IMR-90 (cell line): ENCODE measurements at regions not wholly inside any gene's neighbourhood (a gene's known extent, or its start where the extent isn't known, plus 50 kb on each side); places are given as distances from the start of the nearest gene placed in this dataset.

ENCODE experiments used
- ATAC-seq: fragments of 200-7000 bp; cut with Tn5 transposase; 2 replicates; pipeline ENCODE4 v1.9.1; 2020; ENCODE audit warnings: low read depth, mild to moderate bottlenecking, moderate library complexity
- BruUV-seq: library from RNA; stranded (reverse); fragments of 400-500 nt; replicated peaks from 2 replicates; lab custom pipeline; 2021; lab: Mats Ljungman, UMichigan
- CTCF ChIA-PET: fragments of 300-600 bp; formaldehyde crosslinking; extraction: SDS; loops from one replicate; lab custom pipeline; 2021; ENCODE audit warnings: antibody characterized with exemption; lab: Yijun Ruan, JAX
- POLR2A ChIA-PET: fragments of 300-600 bp; sonication (Branson Sonifier 250); formaldehyde crosslinking; loops from one replicate; lab custom pipeline; 2022; ENCODE audit warnings: antibody characterized with exemption; ENCODE audit not compliant: unreplicated experiment; lab: Charles Lee
- DNase-seq: peaks from one replicate; pipeline ENCODE4 v3.0.0; 2013
- H2AFZ ChIP-seq: replicated peaks from 2 replicates; pipeline ENCODE3; 2013; ENCODE audit warnings: low read length, mild to moderate bottlenecking; ENCODE audit not compliant: poor library complexity
- H2AK5ac ChIP-seq: 2 replicates; pipeline ENCODE4 v1.6.1; 2013; ENCODE audit warnings: low read depth, low read length, inconsistent platforms
- H2AK9ac ChIP-seq: replicated peaks from 2 replicates; pipeline ENCODE3; 2013; ENCODE audit warnings: mild to moderate bottlenecking, low read depth, low read length, moderate library complexity; ENCODE audit not compliant: poor library complexity
- H2BK120ac ChIP-seq: 2 replicates; pipeline ENCODE4 v1.6.1; 2013; ENCODE audit warnings: low read depth, low read length, inconsistent platforms
- H2BK15ac ChIP-seq: 3 replicates; pipeline ENCODE4 v1.6.1; 2013; ENCODE audit warnings: low read depth, low read length, inconsistent platforms
- H2BK20ac ChIP-seq: 2 replicates; pipeline ENCODE4 v1.6.1; 2013; ENCODE audit warnings: low read depth, mild to moderate bottlenecking, inconsistent platforms, low read length, moderate library complexity
- H2BK5ac ChIP-seq: 2 replicates; pipeline ENCODE4 v1.6.1; 2013; ENCODE audit warnings: mild to moderate bottlenecking, low read depth, low read length, inconsistent platforms; ENCODE audit not compliant: poor library complexity, severe bottlenecking
- H3K14ac ChIP-seq: replicated peaks from 2 replicates; pipeline ENCODE4 v1.6.1; 2013; ENCODE audit warnings: low read depth, low read length, inconsistent platforms
- H3K18ac ChIP-seq: 2 replicates; pipeline ENCODE4 v1.6.1; 2013; ENCODE audit warnings: low read depth, low read length, control low read depth
- H3K23ac ChIP-seq: 2 replicates; pipeline ENCODE4 v1.6.1; 2013; ENCODE audit warnings: low read depth, low read length, inconsistent platforms
- H3K27ac ChIP-seq: 2 replicates; pipeline ENCODE4 v1.5.1; 2013; ENCODE audit warnings: mild to moderate bottlenecking, control low read depth, low read length; ENCODE audit not compliant: insufficient read depth
- H3K27me3 ChIP-seq: 2 replicates; pipeline ENCODE4 v1.6.1; 2013; ENCODE audit warnings: low read length; ENCODE audit not compliant: control insufficient read depth, insufficient read depth
- H3K36me3 ChIP-seq: 2 replicates; pipeline ENCODE4 v1.6.1; 2013; ENCODE audit warnings: low read length, mixed read lengths; ENCODE audit not compliant: control insufficient read depth, insufficient read depth
- H3K4ac ChIP-seq: 2 replicates; pipeline ENCODE4 v1.6.1; 2013; ENCODE audit warnings: low read depth, low read length, inconsistent platforms
- H3K4me1 ChIP-seq: 2 replicates; pipeline ENCODE4 v1.6.1; 2013; ENCODE audit warnings: low read length, mixed read lengths; ENCODE audit not compliant: control insufficient read depth, insufficient read depth
- H3K4me2 ChIP-seq: 2 replicates; pipeline ENCODE4 v1.6.1; 2013; ENCODE audit warnings: low read depth, mild to moderate bottlenecking, control low read depth, low read length, moderate library complexity
- H3K4me3 ChIP-seq: 2 replicates; pipeline ENCODE4 v1.5.1; 2013; ENCODE audit warnings: low read depth, mild to moderate bottlenecking, control low read depth, low read length, moderate library complexity; ENCODE audit not compliant: insufficient read depth
- H3K56ac ChIP-seq: 2 replicates; pipeline ENCODE4 v1.6.1; 2013; ENCODE audit warnings: low read length, inconsistent platforms; ENCODE audit not compliant: insufficient read depth; ENCODE audit errors: extremely low read depth
- H3K79me1 ChIP-seq, 2 experiments: 2 replicates each; pipeline ENCODE4 v1.6.1; 2013; ENCODE audit warnings: low read length in 2 of 2, inconsistent platforms in 1 of 2, low read depth in 1 of 2
- H3K9ac ChIP-seq: 2 replicates; pipeline ENCODE4 v1.6.1; 2013; ENCODE audit warnings: low read depth, low read length, control low read depth
- H3K9me1 ChIP-seq: 2 replicates; pipeline ENCODE4 v1.6.1; 2013; ENCODE audit warnings: low read length, inconsistent platforms; ENCODE audit not compliant: insufficient read depth
- H3K9me3 ChIP-seq: 2 replicates; pipeline ENCODE4 v1.6.1; 2013; ENCODE audit warnings: low read length; ENCODE audit not compliant: control insufficient read depth, insufficient read depth
- H4K20me1 ChIP-seq: 2 replicates; pipeline ENCODE4 v1.6.1; 2013; ENCODE audit warnings: low read length, inconsistent platforms; ENCODE audit not compliant: insufficient read depth
- H4K5ac ChIP-seq: 2 replicates; pipeline ENCODE4 v1.6.1; 2013; ENCODE audit warnings: mild to moderate bottlenecking, low read depth, low read length, control low read depth
- H4K8ac ChIP-seq, 2 experiments: 2 replicates each; pipeline ENCODE4 v1.6.1; 2013; ENCODE audit warnings: low read depth in 2 of 2, low read length in 2 of 2, control low read depth in 1 of 2, inconsistent platforms in 1 of 2
- H4K91ac ChIP-seq: 2 replicates; pipeline ENCODE4 v1.6.1; 2013; ENCODE audit warnings: low read depth, low read length, inconsistent platforms; ENCODE audit not compliant: insufficient read depth
- BHLHE40 ChIP-seq: fragments of 150-350 bp; IDR thresholded peaks from 2 replicates; pipeline ENCODE4 v1.6.1; 2016; ENCODE audit warnings: mild to moderate bottlenecking, low read depth, low read length
- CEBPB ChIP-seq: IDR thresholded peaks from 2 replicates; pipeline ENCODE4 v1.6.1; 2012; ENCODE audit warnings: low read depth, low read length, improper control_type of control experiment
- CHD1 ChIP-seq: IDR thresholded peaks from 2 replicates; pipeline ENCODE4 v1.6.1; 2012; ENCODE audit warnings: low read depth, low read length, improper control_type of control experiment
- CTCF ChIP-seq: conservative IDR thresholded peaks from 2 replicates; pipeline ENCODE4 v1.5.1; 2012; ENCODE audit warnings: mild to moderate bottlenecking, low read depth, low read length, improper control_type of control experiment
- FOS ChIP-seq: fragments of 150-350 bp; IDR thresholded peaks from 2 replicates; pipeline ENCODE4 v1.6.1; 2016; ENCODE audit warnings: low read depth, low read length
- MAFK ChIP-seq: IDR thresholded peaks from 2 replicates; pipeline ENCODE4 v1.6.1; 2012; ENCODE audit warnings: low read depth, low read length, improper control_type of control experiment
- MAZ ChIP-seq: IDR thresholded peaks from 2 replicates; pipeline ENCODE4 v1.6.1; 2012; ENCODE audit warnings: low read depth, mild to moderate bottlenecking, low read length, improper control_type of control experiment, moderate library complexity, borderline replicate concordance
- MXI1 ChIP-seq: IDR thresholded peaks from 2 replicates; pipeline ENCODE4 v1.6.1; 2012; ENCODE audit warnings: low read depth, mild to moderate bottlenecking, low read length, moderate library complexity, borderline replicate concordance
- NFE2L2 ChIP-seq: fragments of 150-350 bp; IDR thresholded peaks from 2 replicates; pipeline ENCODE4 v1.6.1; 2016; ENCODE audit warnings: low read depth, mild to moderate bottlenecking, low read length
- POLR2A ChIP-seq: IDR thresholded peaks from 2 replicates; pipeline ENCODE4 v1.6.1; 2012; ENCODE audit warnings: mild to moderate bottlenecking, low read depth, low read length
- RAD21 ChIP-seq: IDR thresholded peaks from 2 replicates; pipeline ENCODE4 v1.6.1; 2012; ENCODE audit warnings: low read length, improper control_type of control experiment
- RCOR1 ChIP-seq: IDR thresholded peaks from 2 replicates; pipeline ENCODE4 v1.6.1; 2012; ENCODE audit warnings: mild to moderate bottlenecking, low read length, improper control_type of control experiment; ENCODE audit not compliant: insufficient replicate concordance
- RFX5 ChIP-seq: IDR thresholded peaks from 2 replicates; pipeline ENCODE4 v1.8.0; 2012; ENCODE audit warnings: low read depth, mild to moderate bottlenecking, low read length, moderate library complexity
- SMC3 ChIP-seq: fragments of 150-350 bp; IDR thresholded peaks from 2 replicates; pipeline ENCODE4 v1.6.1; 2016; ENCODE audit warnings: low read depth, mild to moderate bottlenecking, antibody characterized with exemption, low read length, moderate library complexity
- USF2 ChIP-seq: fragments of 150-350 bp; IDR thresholded peaks from 2 replicates; pipeline ENCODE4 v1.6.1; 2017; ENCODE audit warnings: mild to moderate bottlenecking, antibody characterized with exemption, low read length, low read depth
- WGBS, 2 experiments: methylation state at CpG; one replicate each; pipeline versions ENCODE4 v1.1.5 to v1.1.7; 2013; ENCODE audit warnings: missing lambda C conversion rate in 2 of 2; ENCODE audit not compliant: insufficient read length in 1 of 2; ENCODE audit errors: extremely low coverage in 2 of 2; 5-methylcytosine and 5-hydroxymethylcytosine counted together
- dilution Hi-C: fragments of 300-500 bp; cut with HindIII; formaldehyde crosslinking; loops from one replicate; pipeline ENCODE4 v1.14.3; 2018; ENCODE audit warnings: low sequenced_read_pairs; ENCODE audit not compliant: unreplicated experiment
- in situ Hi-C: fragments of 300-500 bp; cut with MboI; formaldehyde crosslinking; loops from 3 replicates; pipeline ENCODE4 v1.14.3; 2019; ENCODE audit warnings: low sequenced_read_pairs, inconsistent platforms, mixed read lengths
- intact Hi-C: fragments of 100-400 bp; cut with micrococcal nuclease; formaldehyde crosslinking; loops from 2 replicates; pipeline ENCODE4 v1.10.0; 2022
- TF ChIP-seq, protein P1 (sequence below): fragments of 150-350 bp; IDR thresholded peaks from 2 replicates; pipeline ENCODE4 v1.6.1; 2016; ENCODE audit warnings: low read depth, mild to moderate bottlenecking, low read length, moderate library complexity, borderline replicate concordance

GRCh38 chr7:42479816-42480633, 243.0 kb upstream of the GLI3 start:
- Histone ChIP-seq H3K4me2 (no peak overlapping the region), H3K27ac (no peak overlapping the region), H3K14ac (no peak overlapping the region), H3K9ac (no peak overlapping the region), H4K8ac (no peak overlapping the region), H3K23ac (no peak overlapping the region), H3K36me3 (no peaks in the 10 kb centered on the region), H2AFZ (no peak overlapping the region), H2BK20ac (no peak overlapping the region), H3K27me3 (peaks cover 2% of the 10 kb centered on the region; the same call in 1 of the 2 replicates), H3K9me1 (no peaks in the 10 kb centered on the region), H2AK5ac (no peak overlapping the region), H3K56ac (no peak overlapping the region), H3K4me1 (no peaks in the 10 kb centered on the region), H2AK9ac (no peak overlapping the region), H4K91ac (no peak overlapping the region), H2BK120ac (no peak overlapping the region), H3K18ac (no peak overlapping the region), H3K4me3 (no peak overlapping the region), H2BK5ac (no peak overlapping the region), H2BK15ac (no peak overlapping the region), H4K20me1 (no peaks in the 10 kb centered on the region), H3K4ac (no peak overlapping the region), H4K5ac (no peak overlapping the region), H3K79me1 (no peaks in the 10 kb centered on the region), H3K9me3 (no peaks in the 10 kb centered on the region)
- DNase-seq (no peak), ATAC-seq (no peak)
- dilution Hi-C loops, result no loop called here
- no CpG with 5 or more reads among the region's 9 CpGs for WGBS, 2 experiments
- ChIA-PET POLR2A (no interaction called here), CTCF (no interaction called here)
- in situ Hi-C loops, result no loop called here
- intact Hi-C loops, result no loop called here
- no TSS peak for BruUV-seq
- TF ChIP-seq RAD21 (no peak), RFX5 (no peak), FOS (no peak), CTCF (no peak), MXI1 (no peak), CHD1 (no peak), BHLHE40 (no peak), MAZ (no peak), MAFK (no peak), RCOR1 (no peak), USF2 (no peak), CEBPB (no peak), POLR2A (no peak), NFE2L2 (no peak), SMC3 (no peak)
- TF ChIP-seq, protein P1, sequence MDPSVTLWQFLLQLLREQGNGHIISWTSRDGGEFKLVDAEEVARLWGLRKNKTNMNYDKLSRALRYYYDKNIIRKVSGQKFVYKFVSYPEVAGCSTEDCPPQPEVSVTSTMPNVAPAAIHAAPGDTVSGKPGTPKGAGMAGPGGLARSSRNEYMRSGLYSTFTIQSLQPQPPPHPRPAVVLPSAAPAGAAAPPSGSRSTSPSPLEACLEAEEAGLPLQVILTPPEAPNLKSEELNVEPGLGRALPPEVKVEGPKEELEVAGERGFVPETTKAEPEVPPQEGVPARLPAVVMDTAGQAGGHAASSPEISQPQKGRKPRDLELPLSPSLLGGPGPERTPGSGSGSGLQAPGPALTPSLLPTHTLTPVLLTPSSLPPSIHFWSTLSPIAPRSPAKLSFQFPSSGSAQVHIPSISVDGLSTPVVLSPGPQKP, result no peak
